ENCODE measurements at regions not wholly inside any gene's neighbourhood (a gene's known extent, or its start where the extent isn't known, plus 50 kb on each side); places are given as distances from the start of the nearest gene placed in this dataset.
"Not testable (repeated sequence)": the region's sequence is repeated elsewhere in the genome, so short reads cannot be mapped to it uniquely, and the experiment has no call there.

GRCh38 chr7:101712652-101713051, 83.6 kb upstream of the MYL10 start:
- DNase-seq = no peak

GRCh38 chr7:101714097-101714496, 85.0 kb upstream of the MYL10 start:
- DNase-seq = no peak

GRCh38 chr7:101717628-101718357, 88.7 kb upstream of the MYL10 start:
- no peak for DNase-seq

- no peak for DNase-seq
These were observed 89.4 kb upstream of the MYL10 start for GRCh38 chr7:101718363-101719122.

DNA sequence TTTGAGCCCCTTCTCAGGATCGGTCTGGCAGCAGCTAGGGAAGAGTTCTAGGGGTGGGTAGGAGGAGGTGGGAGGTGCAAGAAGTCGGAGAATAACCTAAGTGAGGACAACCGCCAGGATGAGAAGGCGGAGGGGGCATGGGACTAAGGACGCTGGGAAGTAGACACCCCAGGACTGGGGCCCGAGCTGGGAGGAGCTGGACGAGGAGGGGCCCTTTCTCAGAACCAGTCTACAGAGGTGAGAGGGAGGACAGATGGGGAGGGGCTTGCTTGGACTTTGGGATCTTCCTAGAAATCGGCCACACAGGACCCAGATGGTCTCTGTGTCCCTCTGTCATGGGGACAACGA, 90.0 kb upstream of the MYL10 start:
- DNase-seq = no peak

- DNase-seq = no peak
These were observed 91.2 kb upstream of the MYL10 start for GRCh38 chr7:101720324-101720723.

- DNase-seq = no peak
These were observed 93.2 kb upstream of the MYL10 start for GRCh38 chr7:101722247-101722646.

DNA sequence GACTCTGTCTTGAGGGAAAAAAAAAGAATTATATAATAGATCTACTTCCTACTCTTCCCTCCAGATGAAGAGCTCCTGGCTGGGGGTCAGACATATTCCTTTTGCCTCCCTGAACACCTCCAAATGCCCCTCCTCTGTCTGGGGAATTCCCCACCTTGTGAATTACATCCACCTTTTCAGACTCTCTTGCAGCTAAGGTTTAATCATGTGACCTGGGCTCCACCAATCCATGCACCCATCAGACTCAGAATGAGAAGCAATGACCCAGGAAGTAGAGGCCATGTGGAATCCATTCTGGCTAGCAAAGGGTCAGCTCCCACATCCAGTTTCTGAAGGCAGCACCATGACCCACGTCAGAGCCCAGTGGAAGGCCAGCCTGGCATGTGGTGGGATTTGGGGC, 93.6 kb upstream of the CUX1 start:
- DNase-seq = no peak

- no peak for DNase-seq
These were observed 92.5 kb upstream of the CUX1 start for GRCh38 chr7:101724957-101725356.

GRCh38 chr7:101725921-101726320, 91.5 kb upstream of the CUX1 start:
- no peak for DNase-seq

- DNase-seq = no peak
These were observed 90.2 kb upstream of the CUX1 start for GRCh38 chr7:101727184-101727583.

GRCh38 chr7:101728128-101728527, 89.3 kb upstream of the CUX1 start:
- no peak for DNase-seq

DNA sequence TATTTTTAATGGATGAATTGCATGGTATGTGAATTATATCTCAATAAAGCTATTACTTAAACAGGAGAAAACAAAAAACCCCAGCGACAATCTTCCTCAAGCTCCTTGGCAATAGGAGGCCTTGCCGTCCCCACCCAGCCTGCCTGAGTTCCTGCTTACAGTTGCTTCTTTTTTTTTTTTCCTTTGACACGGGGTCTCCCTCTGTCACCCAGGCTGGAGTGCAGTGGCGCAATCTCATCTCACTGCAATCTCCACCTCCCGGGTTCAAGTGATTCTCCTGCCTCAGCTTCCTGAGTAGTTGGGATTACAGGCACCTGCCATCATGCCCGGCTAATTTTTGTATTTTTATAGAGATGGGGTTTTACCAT, 88.6 kb upstream of the CUX1 start:
- not testable (repeated sequence) for DNase-seq

DNA sequence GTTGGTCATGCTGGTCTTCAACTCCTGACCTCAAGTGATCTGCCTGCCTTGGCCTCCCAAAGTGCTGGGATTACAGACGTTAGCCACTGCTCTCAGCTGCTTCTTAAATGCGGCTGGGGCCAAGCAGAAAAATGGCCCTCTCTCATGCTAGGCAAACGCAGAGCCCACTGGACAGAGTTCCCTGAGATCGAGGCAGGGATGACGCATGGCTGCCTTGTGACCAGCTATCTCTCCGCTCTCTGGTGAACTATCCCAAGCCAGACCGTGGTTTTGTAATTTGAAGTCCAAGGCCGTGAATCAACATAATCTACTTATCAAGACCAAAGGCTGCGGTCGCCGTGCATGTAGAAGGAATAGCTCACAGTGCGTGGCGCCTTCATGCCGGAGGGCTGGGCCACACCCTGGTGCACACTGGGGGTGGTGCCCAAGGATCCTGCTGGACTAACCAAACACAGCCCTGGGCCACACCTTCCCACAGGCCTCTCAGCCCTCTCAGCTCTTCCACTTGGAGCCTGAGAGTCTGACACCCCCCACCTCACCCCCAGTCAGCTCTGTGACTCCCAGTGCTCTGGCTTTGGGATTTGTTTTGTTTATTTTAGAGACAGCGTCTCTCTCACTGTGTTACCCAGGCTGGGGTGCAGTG, 88.1 kb upstream of the CUX1 start:
- no peak for DNase-seq

GRCh38 chr7:101731502-101732084, 85.8 kb upstream of the CUX1 start:
- DNase-seq = no peak

DNA sequence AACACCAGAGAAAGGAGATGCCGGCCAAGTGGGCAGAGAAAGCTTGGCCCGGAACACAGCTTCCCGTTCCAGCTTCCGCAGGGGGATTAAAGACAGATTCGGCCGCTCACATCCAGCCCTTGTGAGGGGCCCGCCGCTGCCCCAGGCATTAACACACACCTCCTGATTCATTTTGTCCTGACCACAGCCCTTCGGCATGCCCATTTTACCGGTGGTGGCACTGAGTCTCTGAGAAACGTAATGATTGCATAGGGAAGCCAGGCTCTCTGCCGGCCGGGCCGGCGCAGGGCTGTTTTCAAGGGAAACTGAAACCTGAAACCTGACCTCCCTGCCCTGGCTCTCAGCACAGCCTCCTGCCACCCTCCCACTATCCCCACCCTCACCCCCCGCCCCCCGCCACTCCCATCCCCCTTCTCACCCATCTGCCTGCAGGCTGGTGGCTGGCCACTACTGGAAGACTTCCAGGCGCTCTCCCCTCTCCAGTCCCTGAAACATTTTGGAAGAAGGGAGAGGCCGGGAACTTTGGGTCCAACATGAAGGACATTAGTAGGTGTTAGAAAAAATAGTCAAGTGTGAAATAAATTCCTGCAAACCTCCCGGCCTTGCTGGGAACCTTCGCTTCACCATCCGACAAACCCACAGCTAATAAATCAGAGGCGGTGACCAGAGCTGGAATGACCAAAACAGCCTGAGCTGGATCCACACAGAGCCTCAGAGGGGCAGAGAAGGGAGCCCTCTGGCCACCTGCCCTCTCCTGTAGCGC, 83.5 kb upstream of the CUX1 start:
- no peak for DNase-seq

DNA sequence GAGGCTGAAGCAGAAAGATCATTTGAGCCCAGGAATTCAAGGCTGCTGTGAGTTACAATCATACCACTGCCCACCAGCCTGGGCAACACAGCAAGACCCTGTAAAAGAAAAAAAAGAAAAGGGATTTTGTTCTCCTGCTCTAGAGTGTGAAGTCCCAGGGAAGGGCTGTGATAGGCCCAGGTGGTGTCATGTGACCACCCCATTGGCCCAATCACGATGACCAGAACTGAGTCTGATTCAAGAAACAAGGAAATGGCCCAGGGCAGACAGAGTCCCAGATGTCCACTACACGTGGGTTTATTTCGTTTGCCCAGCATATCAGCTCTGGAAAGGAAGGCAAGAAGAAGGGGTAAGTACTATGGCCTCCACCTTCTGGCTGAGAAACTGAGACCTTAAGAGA, 81.3 kb upstream of the CUX1 start:
- DNase-seq = no peak

- no peak for DNase-seq
These were observed 77.5 kb upstream of the CUX1 start for GRCh38 chr7:101739775-101740398.

DNA sequence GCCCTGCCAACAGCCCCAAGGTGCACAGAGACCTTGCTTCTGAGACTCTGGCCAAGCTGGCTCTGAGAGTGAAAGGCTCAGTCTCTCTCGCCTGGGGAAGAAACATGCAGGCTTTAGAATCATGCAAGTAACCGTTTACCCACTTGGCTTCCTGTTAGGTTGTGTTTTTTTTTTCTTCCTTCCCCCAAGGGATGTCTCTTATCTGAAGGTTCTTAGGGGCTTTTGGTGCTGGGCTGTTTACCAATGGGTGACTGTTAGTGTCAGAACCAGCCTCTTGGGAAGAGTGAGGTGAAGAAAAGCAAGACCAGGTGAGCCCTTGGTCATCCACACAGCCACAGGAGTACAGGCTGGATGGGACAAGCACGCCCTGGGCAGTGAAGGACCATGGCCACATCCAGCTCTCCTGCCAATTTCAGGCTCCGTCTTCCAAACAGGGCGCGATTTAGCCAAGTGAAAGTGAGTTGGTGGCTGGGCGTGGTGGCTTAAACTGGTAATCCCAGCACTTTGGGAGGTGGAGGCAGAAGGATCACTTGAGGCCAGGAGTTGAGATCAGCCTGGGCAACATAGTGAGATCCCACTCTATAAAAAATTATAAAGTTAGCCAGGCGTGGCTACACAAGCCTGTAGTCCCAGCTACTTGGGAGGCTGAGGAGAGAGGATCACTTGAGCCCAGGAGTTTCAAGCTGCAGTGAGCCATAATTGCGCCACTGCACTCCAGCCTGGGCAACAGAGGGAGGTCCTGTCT, 76.3 kb upstream of the CUX1 start:
- no peak for DNase-seq

- DNase-seq = peak; percentile 58
These were observed 74.0 kb upstream of the CUX1 start for GRCh38 chr7:101743241-101743994.

- no peak for DNase-seq
These were observed 73.4 kb upstream of the CUX1 start for GRCh38 chr7:101743995-101744360.

All from activated effector memory CD4-positive, alpha-beta T cell treated with Interleukin-2 at 50 U/mL for 16 hours (primary cell).